Ovary (tissue), 7 donors: ENCODE measurements at regions not wholly inside any gene's neighbourhood (a gene's known extent, or its start where the extent isn't known, plus 50 kb on each side); places are given as distances from the start of the nearest gene placed in this dataset.

ENCODE experiments used
- DNase-seq, 5 donors: peaks; one replicate each; pipeline ENCODE4 v3.0.0-alpha.2; 2019 to 2020
- H3K27ac ChIP-seq, 2 donors: fragments of 200-600 bp; one replicate each; pipeline versions ENCODE4 v1.5.1 to v1.8.0; 2019 to 2022
- H3K27me3 ChIP-seq: fragments of 200-600 bp; one replicate; pipeline ENCODE4 v1.8.0; 2022
- H3K36me3 ChIP-seq: fragments of 200-600 bp; sonication (generic); one replicate; pipeline ENCODE4 v1.5.1; 2019
- H3K4me1 ChIP-seq: one replicate; pipeline ENCODE4 v1.8.1; 2013; ENCODE audit warnings: mild to moderate bottlenecking, moderate library complexity; ENCODE audit not compliant: insufficient read depth
- H3K4me3 ChIP-seq: fragments of 200-600 bp; sonication (generic); one replicate; pipeline ENCODE4 v1.5.1; 2017
- H3K9me3 ChIP-seq, 2 donors: fragments of 200-600 bp in 1 of 2; sonication (generic) in 1 of 2; one replicate each; pipeline versions ENCODE4 v1.5.1 to v1.8.1; 2013 to 2019; ENCODE audit warnings: mild to moderate bottlenecking in 1 of 2, moderate library complexity in 1 of 2
- EP300 ChIP-seq: sonication (generic); formaldehyde crosslinking; IDR thresholded peaks from one replicate; pipeline ENCODE4 v1.6.1; 2017; ENCODE audit warnings: antibody characterized with exemption
- POLR2A ChIP-seq: fragments of 450-650 bp; IDR thresholded peaks from one replicate; pipeline ENCODE4 v1.6.1; 2017; ENCODE audit warnings: antibody characterized with exemption, mild to moderate bottlenecking, moderate library complexity
- WGBS, 3 donors: extraction: QIAGEN DNeasy Blood & Tissue Kit in 1 of 3; methylation state at CpG; one replicate each; pipeline versions ENCODE4 v1.1.5 to v1.1.7; 2013 to 2017; 5-methylcytosine and 5-hydroxymethylcytosine counted together
- intact Hi-C, 4 donors: fragments of 100-400 bp; cut with DNase I; formaldehyde crosslinking; loops; one replicate each; pipeline versions ENCODE4 v1.11.0 to v1.15.1; 2022 to 2023
- TF ChIP-seq, protein P1 (sequence below), 3 donors: fragments of 450-650 bp in 2 of 3; fragments of 200-600 bp in 1 of 3; IDR thresholded peaks; one replicate each; pipeline versions ENCODE4 v1.5.1 to v1.8.0; 2016 to 2022; ENCODE audit warnings: antibody characterized with exemption in 3 of 3, mild to moderate bottlenecking in 1 of 3
- donor health status: DM: no; HTN: no; CAD: no; lungs with moderate emphysema.
- donor health status: DM: no; HTN: no; CAD: no.
- donor health status: Bipolar disorder and iron deficiency.
- donor health status: DM: no; HTN: no; CAD: no.
- donor health status: DM: yes; HTN: yes; CAD: no.

DNA sequence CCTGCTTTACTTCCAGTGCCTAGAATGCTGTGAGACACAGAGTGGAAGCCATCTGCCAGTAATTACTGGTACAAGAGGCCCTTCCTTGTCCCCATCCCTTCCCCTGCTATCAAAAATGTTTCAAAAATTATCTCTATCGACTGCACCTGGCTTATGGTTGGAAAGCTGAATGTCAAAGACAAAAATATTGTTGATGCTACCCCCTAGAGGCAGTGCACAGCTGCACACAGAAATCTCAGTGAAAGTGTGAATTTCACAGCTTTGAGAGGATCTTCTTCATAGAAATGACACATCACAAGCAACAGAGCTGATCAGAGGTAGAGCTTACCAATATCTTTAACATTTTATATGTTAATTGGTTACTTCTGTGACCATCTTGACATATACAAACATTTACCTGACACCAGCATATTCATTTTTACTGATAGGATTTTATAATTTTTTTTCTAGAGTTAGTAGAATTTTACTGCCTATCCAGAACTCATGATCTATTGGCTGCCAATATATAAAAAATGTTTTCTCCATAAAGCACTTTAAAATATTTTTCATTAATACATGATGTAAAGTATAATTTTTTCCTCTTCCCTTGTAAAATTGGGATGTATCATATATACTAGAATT is 138.0 kb downstream of the AACS start:
- WGBS, 3 donors, result 0 to 24% (median 3%) methylated on average over 1 of the region's 1 CpG

DNA sequence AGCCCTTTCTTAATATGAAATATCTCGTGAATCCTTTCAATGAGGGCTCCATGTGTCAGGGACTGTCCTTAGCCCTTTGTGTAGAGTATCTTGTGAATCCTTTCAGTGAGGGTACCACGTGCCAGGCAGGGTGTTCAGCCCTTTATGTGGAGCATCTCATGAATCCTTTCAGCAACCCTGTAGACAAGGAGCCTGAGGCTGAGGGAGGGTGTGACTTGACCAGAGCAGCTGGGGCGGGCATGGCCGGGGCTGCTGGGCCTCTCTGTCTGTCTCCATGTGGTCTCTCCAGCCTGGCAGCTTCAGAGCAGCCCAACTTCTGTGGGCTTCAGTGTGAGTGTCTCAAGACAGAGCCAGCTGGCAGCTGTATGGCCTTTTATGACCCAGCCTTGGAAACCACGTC is 140.2 kb downstream of the AACS start:
- H3K27me3 ChIP-seq, result no peaks in the 10 kb centered on the region
- no peak overlapping the region for H3K27ac ChIP-seq
- DNase-seq, result no peak
- H3K36me3 ChIP-seq, result no peaks in the 10 kb centered on the region
- 52 to 61% (median 58%) methylated on average over 5 of the region's 5 CpGs for WGBS, 3 donors
- TF ChIP-seq POLR2A, result no peak
- TF ChIP-seq EP300, result no peak
- H3K4me3 ChIP-seq, result no peak overlapping the region
- intact Hi-C loops, result no loop called here
- no peaks in the 10 kb centered on the region for H3K9me3 ChIP-seq
- H3K4me1 ChIP-seq, result no peaks in the 10 kb centered on the region

More for the DNA sequence above, 138.0 kb downstream of the AACS start:
- DNase-seq, result no peak
- Histone ChIP-seq H3K4me3 (no peak overlapping the region), H3K27me3 (no peaks in the 10 kb centered on the region), H3K9me3 (no peaks in the 10 kb centered on the region), H3K4me1 (no peaks in the 10 kb centered on the region), H3K27ac (no peak overlapping the region), H3K36me3 (no peaks in the 10 kb centered on the region)
- TF ChIP-seq EP300, result no peak
- intact Hi-C loops, result no loop called here

DNA sequence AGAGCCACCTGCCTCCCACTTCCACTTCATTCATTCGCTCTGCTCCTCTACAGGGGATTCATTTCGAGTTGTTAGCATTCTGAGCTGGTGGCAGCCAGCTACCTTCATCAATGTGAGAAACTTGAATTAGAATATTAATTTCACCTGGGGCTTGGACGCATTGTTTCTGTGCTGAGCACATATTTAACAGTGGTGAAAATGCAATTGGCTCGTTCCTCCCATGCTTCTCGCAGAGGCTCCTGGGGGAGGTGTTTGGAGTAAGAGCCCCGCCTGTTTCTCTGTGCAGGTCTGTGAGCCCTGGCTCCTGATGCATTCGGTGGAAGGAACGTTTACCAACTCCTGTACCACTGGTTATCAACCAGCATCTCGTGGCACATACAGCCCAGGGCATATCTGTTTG is 141.5 kb downstream of the AACS start:
- intact Hi-C loops, result no loop called here

DNA sequence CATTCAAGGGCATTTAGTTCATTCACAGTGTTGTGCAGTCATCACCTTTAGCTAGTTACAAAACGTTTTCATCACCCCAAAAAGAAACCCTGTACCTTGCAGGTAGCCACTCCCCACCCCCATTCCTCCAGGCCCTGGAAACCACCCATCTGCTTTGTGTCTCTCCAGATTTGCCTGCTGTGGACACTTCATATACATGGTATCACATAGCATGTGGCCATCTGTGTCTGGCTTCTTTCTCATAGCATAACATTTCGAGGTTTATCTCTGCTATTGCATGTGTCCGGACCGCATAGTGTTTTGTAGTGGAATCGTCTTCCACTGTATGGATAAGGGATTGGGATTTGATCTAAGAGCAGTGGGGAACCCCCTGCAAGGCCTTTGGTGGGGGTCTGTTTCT is 143.1 kb downstream of the AACS start:
- intact Hi-C loops, result no loop called here
- TF ChIP-seq, protein P1, sequence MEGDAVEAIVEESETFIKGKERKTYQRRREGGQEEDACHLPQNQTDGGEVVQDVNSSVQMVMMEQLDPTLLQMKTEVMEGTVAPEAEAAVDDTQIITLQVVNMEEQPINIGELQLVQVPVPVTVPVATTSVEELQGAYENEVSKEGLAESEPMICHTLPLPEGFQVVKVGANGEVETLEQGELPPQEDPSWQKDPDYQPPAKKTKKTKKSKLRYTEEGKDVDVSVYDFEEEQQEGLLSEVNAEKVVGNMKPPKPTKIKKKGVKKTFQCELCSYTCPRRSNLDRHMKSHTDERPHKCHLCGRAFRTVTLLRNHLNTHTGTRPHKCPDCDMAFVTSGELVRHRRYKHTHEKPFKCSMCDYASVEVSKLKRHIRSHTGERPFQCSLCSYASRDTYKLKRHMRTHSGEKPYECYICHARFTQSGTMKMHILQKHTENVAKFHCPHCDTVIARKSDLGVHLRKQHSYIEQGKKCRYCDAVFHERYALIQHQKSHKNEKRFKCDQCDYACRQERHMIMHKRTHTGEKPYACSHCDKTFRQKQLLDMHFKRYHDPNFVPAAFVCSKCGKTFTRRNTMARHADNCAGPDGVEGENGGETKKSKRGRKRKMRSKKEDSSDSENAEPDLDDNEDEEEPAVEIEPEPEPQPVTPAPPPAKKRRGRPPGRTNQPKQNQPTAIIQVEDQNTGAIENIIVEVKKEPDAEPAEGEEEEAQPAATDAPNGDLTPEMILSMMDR (IDR thresholded peaks at IDR 0.05), result no peak
- TF ChIP-seq POLR2A, result no peak
- TF ChIP-seq EP300, result no peak
- Histone ChIP-seq H3K4me1 (no peaks in the 10 kb centered on the region), H3K4me3 (no peak overlapping the region), H3K27ac (no peak overlapping the region), H3K27me3 (no peaks in the 10 kb centered on the region), H3K9me3 (no peaks in the 10 kb centered on the region), H3K36me3 (no peaks in the 10 kb centered on the region)
- DNase-seq, result no peak
- 56 to 71% (median 64%) methylated on average over 5 of the region's 5 CpGs for WGBS, 3 donors

More for the DNA sequence above, 141.5 kb downstream of the AACS start:
- Histone ChIP-seq H3K36me3 (no peaks in the 10 kb centered on the region), H3K4me1 (no peaks in the 10 kb centered on the region), H3K4me3 (no peak overlapping the region), H3K9me3 (no peaks in the 10 kb centered on the region), H3K27me3 (no peaks in the 10 kb centered on the region), H3K27ac (no peak overlapping the region)
- 61 to 69% (median 68%) methylated on average over 9 of the region's 9 CpGs for WGBS, 3 donors
- no peak for DNase-seq
- no peak for TF ChIP-seq POLR2A
- no peak for TF ChIP-seq EP300
- TF ChIP-seq, protein P1 (IDR thresholded peaks at IDR 0.05), result no peak

DNA sequence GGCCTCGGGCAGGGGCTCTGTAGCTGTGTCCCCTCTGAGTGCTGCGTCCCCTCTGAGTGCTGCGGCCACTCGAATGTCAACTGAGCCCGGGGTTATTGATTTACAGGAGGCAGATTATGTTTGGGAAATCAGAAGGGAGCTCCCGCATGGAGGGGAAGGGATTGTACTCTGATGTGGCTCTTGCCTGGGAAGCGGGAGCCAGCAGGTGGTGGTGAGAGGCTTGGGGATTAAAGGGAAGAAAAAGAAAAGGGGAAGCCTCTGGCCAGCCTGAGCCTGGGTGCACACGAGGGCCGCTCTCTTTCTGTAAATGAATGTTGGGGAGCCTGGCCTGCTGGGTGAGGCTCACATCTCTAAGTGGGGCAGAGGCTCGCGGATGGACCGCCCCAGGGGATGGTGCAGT is 143.7 kb downstream of the AACS start:
- WGBS, 3 donors, result 76 to 82% (median 80%) methylated on average over 12 of the region's 12 CpGs
- intact Hi-C loops, result no loop called here
- DNase-seq, result no peak
- H3K9me3 ChIP-seq, result no peaks in the 10 kb centered on the region
- H3K36me3 ChIP-seq, result no peaks in the 10 kb centered on the region
- no peak overlapping the region for H3K4me3 ChIP-seq
- H3K27ac ChIP-seq, result no peak overlapping the region
- H3K4me1 ChIP-seq, result no peaks in the 10 kb centered on the region
- no peaks in the 10 kb centered on the region for H3K27me3 ChIP-seq
- TF ChIP-seq POLR2A (no peak), EP300 (no peak)
- TF ChIP-seq, protein P1 (IDR thresholded peaks at IDR 0.05), result no peak
